ENCODE measurements at regions not wholly inside any gene's neighbourhood (a gene's known extent, or its start where the extent isn't known, plus 50 kb on each side); places are given as distances from the start of the nearest gene placed in this dataset.

DNA sequence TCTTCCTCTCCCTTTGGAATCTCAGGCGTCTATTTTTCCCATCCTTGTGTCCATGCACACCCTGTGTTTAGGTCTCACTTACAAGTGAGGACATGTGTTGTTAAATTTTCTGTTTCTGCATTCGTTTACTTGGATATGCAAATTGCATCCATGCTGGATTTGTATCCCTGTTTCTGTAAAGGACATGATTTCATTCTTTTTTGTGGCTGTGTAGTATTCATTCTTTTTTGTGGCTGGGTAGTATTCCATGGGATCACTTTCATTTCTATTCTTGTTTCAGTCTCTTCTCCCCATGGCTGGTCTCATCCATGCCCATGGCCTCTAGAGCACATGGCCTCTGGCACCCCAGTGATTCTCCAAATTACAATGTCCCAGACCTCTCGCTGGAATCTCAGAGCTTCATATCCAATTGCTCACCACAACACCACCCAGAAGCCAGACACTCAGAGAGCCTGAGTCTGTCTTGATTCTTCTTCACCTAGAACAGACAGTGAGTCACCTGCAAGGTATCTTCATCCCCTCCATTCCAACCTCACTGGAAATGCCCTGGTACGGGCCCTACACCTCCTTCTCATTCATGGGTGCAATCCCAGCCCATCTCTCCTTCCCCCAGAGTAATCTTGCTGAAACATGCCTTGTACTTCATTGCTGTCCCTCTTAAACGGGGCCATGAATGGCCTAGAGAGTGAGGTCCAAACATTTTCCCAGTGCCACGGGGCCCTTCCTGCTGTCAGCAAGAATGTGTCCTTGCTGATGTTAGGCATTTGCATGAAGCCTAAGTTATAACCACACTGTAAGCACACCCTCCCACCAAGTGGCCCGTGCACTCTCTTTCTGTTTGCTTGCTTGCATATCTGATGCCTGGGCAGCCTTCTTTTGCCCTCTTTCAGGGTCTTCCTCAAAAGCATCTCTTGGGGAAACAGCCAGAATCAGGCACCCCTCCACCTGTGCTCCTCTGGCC lies 476.2 kb upstream of the TSHZ3 start:
- Histone ChIP-seq H3K4me3 (no peak overlapping the region), H3K27ac (no peak overlapping the region), H3K9me3 (no peaks in the 10 kb centered on the region), H3K4me1 (no peaks in the 10 kb centered on the region), H3K27me3 (peaks cover 5% of the 10 kb centered on the region), H3K36me3 (no peaks in the 10 kb centered on the region)
- 90 to 93% methylated on average over 7 of the region's 7 CpGs for WGBS, 2 donors (ENCODE audit: low coverage in 1 of 2)
- TF ChIP-seq, protein P1, sequence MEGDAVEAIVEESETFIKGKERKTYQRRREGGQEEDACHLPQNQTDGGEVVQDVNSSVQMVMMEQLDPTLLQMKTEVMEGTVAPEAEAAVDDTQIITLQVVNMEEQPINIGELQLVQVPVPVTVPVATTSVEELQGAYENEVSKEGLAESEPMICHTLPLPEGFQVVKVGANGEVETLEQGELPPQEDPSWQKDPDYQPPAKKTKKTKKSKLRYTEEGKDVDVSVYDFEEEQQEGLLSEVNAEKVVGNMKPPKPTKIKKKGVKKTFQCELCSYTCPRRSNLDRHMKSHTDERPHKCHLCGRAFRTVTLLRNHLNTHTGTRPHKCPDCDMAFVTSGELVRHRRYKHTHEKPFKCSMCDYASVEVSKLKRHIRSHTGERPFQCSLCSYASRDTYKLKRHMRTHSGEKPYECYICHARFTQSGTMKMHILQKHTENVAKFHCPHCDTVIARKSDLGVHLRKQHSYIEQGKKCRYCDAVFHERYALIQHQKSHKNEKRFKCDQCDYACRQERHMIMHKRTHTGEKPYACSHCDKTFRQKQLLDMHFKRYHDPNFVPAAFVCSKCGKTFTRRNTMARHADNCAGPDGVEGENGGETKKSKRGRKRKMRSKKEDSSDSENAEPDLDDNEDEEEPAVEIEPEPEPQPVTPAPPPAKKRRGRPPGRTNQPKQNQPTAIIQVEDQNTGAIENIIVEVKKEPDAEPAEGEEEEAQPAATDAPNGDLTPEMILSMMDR (IDR thresholded peaks at IDR 0.05), result no peak
- TF ChIP-seq EP300 (IDR thresholded peaks at IDR 0.05) (no peak), POLR2AphosphoS5 (IDR thresholded peaks at IDR 0.05) (no peak), POLR2A (IDR thresholded peaks at IDR 0.05) (no peak)
- ATAC-seq, result no peak

DNA sequence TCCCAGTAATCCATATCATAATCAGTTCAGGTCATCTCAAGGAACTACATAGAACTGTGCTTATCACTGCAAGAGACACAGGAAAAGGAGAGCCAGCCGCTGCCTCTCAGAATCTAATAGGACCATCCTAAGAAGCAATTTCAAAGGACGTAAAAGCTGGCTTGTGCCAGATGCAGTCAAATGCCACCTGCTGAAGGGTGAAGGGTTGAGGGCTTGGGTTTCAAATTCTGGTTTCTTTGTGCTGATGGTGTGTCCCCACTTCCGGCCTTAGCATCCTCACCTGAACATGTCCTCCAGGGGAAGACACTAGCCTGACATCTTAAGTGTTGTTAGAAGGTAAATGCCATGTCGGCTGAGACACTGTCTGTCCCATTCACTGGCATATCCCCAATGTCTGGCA lies 477.1 kb upstream of the TSHZ3 start:
- no peaks in the 10 kb centered on the region for H3K9me3 ChIP-seq
- H3K27me3 ChIP-seq, result peaks cover 5% of the 10 kb centered on the region
- ATAC-seq, result no peak
- H3K36me3 ChIP-seq, result no peaks in the 10 kb centered on the region
- WGBS, 2 donors (ENCODE audit: low coverage in 1 of 2), result 74 to 95% methylated on average over 3 to 4 of the region's 4 CpGs
- TF ChIP-seq POLR2AphosphoS5 (IDR thresholded peaks at IDR 0.05) (no peak), POLR2A (IDR thresholded peaks at IDR 0.05) (no peak), EP300 (IDR thresholded peaks at IDR 0.05) (no peak)
- TF ChIP-seq, protein P1 (IDR thresholded peaks at IDR 0.05), result no peak
- H3K4me1 ChIP-seq, result no peaks in the 10 kb centered on the region
- H3K4me3 ChIP-seq, result no peak overlapping the region
- H3K27ac ChIP-seq, result no peak overlapping the region

- Histone ChIP-seq H3K4me1 (no peaks in the 10 kb centered on the region), H3K36me3 (no peaks in the 10 kb centered on the region), H3K27ac (no peak overlapping the region), H3K4me3 (no peak overlapping the region), H3K27me3 (peaks cover 17% of the 10 kb centered on the region), H3K9me3 (peaks cover 0 to 26% (median 0%) of the 10 kb centered on the region in 3 donors)
- TF ChIP-seq EP300 (IDR thresholded peaks at IDR 0.05) (no peak), POLR2AphosphoS5 (IDR thresholded peaks at IDR 0.05) (no peak), POLR2A (IDR thresholded peaks at IDR 0.05) (no peak)
- TF ChIP-seq, protein P1 (IDR thresholded peaks at IDR 0.05), result no peak
- ATAC-seq, result no peak
- whole genome bisulfite sequencing, 2 donors (ENCODE audit: low coverage in 1 of 2), result 60 to 74% methylated on average over 6 to 8 of the region's 8 CpGs
Observed at GRCh38 chr19:31831421-31832175, 482.4 kb upstream of the TSHZ3 start.

GRCh38 chr19:31832176-31832548 lies 482.9 kb upstream of the TSHZ3 start:
- no peak for ATAC-seq
- Histone ChIP-seq H3K36me3 (no peaks in the 10 kb centered on the region), H3K27me3 (peaks cover 17% of the 10 kb centered on the region), H3K4me1 (no peaks in the 10 kb centered on the region), H3K9me3 (peaks cover 0 to 26% (median 0%) of the 10 kb centered on the region in 3 donors), H3K4me3 (no peak overlapping the region), H3K27ac (no peak overlapping the region)
- TF ChIP-seq POLR2AphosphoS5 (IDR thresholded peaks at IDR 0.05), result no peak
- no peak for TF ChIP-seq POLR2A (IDR thresholded peaks at IDR 0.05)
- TF ChIP-seq, protein P1 (IDR thresholded peaks at IDR 0.05), result no peak
- TF ChIP-seq EP300 (IDR thresholded peaks at IDR 0.05), result no peak
- WGBS, 2 donors (ENCODE audit: low coverage in 1 of 2), result 56 to 60% methylated on average over 5 of the region's 5 CpGs

Data from gastroesophageal sphincter (tissue), 4 donors.